ENCODE measurements at regions not wholly inside any gene's neighbourhood (a gene's known extent, or its start where the extent isn't known, plus 50 kb on each side); places are given as distances from the start of the nearest gene placed in this dataset.

- Histone ChIP-seq H3K4me1 (no peaks in the 10 kb centered on the region), H3K4me3 (no peak overlapping the region), H3K9ac (no peak overlapping the region), H3K36me3 (no peaks in the 10 kb centered on the region), H2AFZ (replicated peaks) (no peak overlapping the region), H3K4me2 (no peak overlapping the region), H3K27me3 (no peaks in the 10 kb centered on the region), H3K27ac (no peak overlapping the region), H4K20me1 (ENCODE audit: low read depth) (no peaks in the 10 kb centered on the region), H3K79me2 (ENCODE audit: low read depth) (no peaks in the 10 kb centered on the region), H3F3A (ENCODE audit: low read depth) (no peaks in the 10 kb centered on the region), H3K9me3 (ENCODE audit: low read depth) (no peaks in the 10 kb centered on the region)
- Mint-ChIP-seq H3K4me3 (no peak overlapping the region), H3K4me1 (peaks cover 6% of the 10 kb centered on the region), H3K36me3 (no peaks in the 10 kb centered on the region), H3K27ac (no peak overlapping the region), H3K9me3 (peaks cover 14% of the 10 kb centered on the region), H3K27me3 (ENCODE audit: insufficient read depth, low read depth) (peaks cover 3% of the 10 kb centered on the region)
- no peak for DNase-seq (ENCODE audit: low spot score)
- TF ChIP-seq EZH2 (IDR thresholded peaks at IDR 0.05) (no peak), EZH2phosphoT487 (IDR thresholded peaks at IDR 0.05) (no peak), CTCF (IDR thresholded peaks at IDR 0.05) (no peak)
These were observed 55.6 kb downstream of the SOWAHC start for GRCh38 chr2:109669731-109670130.

- H3K27me3 Mint-ChIP-seq (ENCODE audit: insufficient read depth, low read depth) = peaks cover 5% of the 10 kb centered on the region
These were observed 56.6 kb downstream of the SOWAHC start for GRCh38 chr2:109670556-109671411.

GRCh38 chr2:109674894-109675534, 60.9 kb downstream of the SOWAHC start:
- Histone ChIP-seq H3K4me2 (no peak overlapping the region), H3K36me3 (no peaks in the 10 kb centered on the region), H3K9me3 (ENCODE audit: low read depth) (no peaks in the 10 kb centered on the region), H3K9ac (no peak overlapping the region), H3F3A (ENCODE audit: low read depth) (no peaks in the 10 kb centered on the region), H4K20me1 (ENCODE audit: low read depth) (no peaks in the 10 kb centered on the region), H2AFZ (replicated peaks) (no peak overlapping the region), H3K4me1 (no peaks in the 10 kb centered on the region), H3K4me3 (no peak overlapping the region), H3K79me2 (ENCODE audit: low read depth) (no peaks in the 10 kb centered on the region), H3K27me3 (no peaks in the 10 kb centered on the region), H3K27ac (no peak overlapping the region)
- Mint-ChIP-seq H3K27ac (peak overlapping the region; percentile 1), H3K9me3 (peaks cover 17% of the 10 kb centered on the region), H3K4me1 (peaks cover 49% of the 10 kb centered on the region), H3K36me3 (no peaks in the 10 kb centered on the region), H3K4me3 (no peak overlapping the region), H3K27me3 (ENCODE audit: insufficient read depth, low read depth) (peaks cover 5% of the 10 kb centered on the region)
- no peak for TF ChIP-seq EZH2 (IDR thresholded peaks at IDR 0.05)
- TF ChIP-seq CTCF (IDR thresholded peaks at IDR 0.05) = no peak
- no peak for TF ChIP-seq EZH2phosphoT487 (IDR thresholded peaks at IDR 0.05)
- no peak for DNase-seq (ENCODE audit: low spot score)

More at GRCh38 chr2:109670556-109671411, 56.6 kb downstream of the SOWAHC start:
- Mint-ChIP-seq H3K4me1 (peaks cover 12% of the 10 kb centered on the region), H3K4me3 (no peak overlapping the region), H3K36me3 (no peaks in the 10 kb centered on the region), H3K27ac (no peak overlapping the region), H3K9me3 (peaks cover 15% of the 10 kb centered on the region)
- Histone ChIP-seq H3K27me3 (no peaks in the 10 kb centered on the region), H4K20me1 (ENCODE audit: low read depth) (no peaks in the 10 kb centered on the region), H3K4me3 (no peak overlapping the region), H3K79me2 (ENCODE audit: low read depth) (no peaks in the 10 kb centered on the region), H3F3A (ENCODE audit: low read depth) (no peaks in the 10 kb centered on the region), H3K36me3 (no peaks in the 10 kb centered on the region), H3K4me1 (no peaks in the 10 kb centered on the region), H3K27ac (no peak overlapping the region), H2AFZ (replicated peaks) (no peak overlapping the region), H3K9me3 (ENCODE audit: low read depth) (no peaks in the 10 kb centered on the region), H3K4me2 (no peak overlapping the region), H3K9ac (no peak overlapping the region)
- no peak for TF ChIP-seq EZH2 (IDR thresholded peaks at IDR 0.05)
- TF ChIP-seq CTCF (IDR thresholded peaks at IDR 0.05) = no peak
- DNase-seq (ENCODE audit: low spot score) = no peak

Data from neural progenitor cell (in vitro differentiated cells).